Tibial artery (tissue), 4 donors: ENCODE measurements at regions not wholly inside any gene's neighbourhood (a gene's known extent, or its start where the extent isn't known, plus 50 kb on each side); places are given as distances from the start of the nearest gene placed in this dataset.

Experiments used
- DNase-seq, 2 donors: peaks; one replicate each; pipeline ENCODE4 v3.0.0-alpha.2; 2019
- H3K27ac ChIP-seq, 2 donors: fragments of 200-600 bp; sonication (generic) in 1 of 2; 1 replicate in 1 of 2; 2 replicates in 1 of 2; pipeline ENCODE4 v1.5.1; 2018 to 2019; ENCODE audit warnings: mild to moderate bottlenecking in 1 of 2
- H3K27me3 ChIP-seq, 2 donors: fragments of 200-600 bp; sonication (generic) in 1 of 2; one replicate each; pipeline versions ENCODE4 v1.5.1 to v1.6.0; 2016 to 2019
- H3K36me3 ChIP-seq, 3 donors: fragments of 200-600 bp; sonication (generic) in 2 of 3; one replicate each; pipeline ENCODE4 v1.5.1; 2016 to 2019; ENCODE audit warnings: mild to moderate bottlenecking in 2 of 3
- H3K4me1 ChIP-seq, 4 donors: fragments of 200-600 bp; sonication (generic) in 2 of 4; 1 replicate in 3 of 4; 2 replicates in 1 of 4; pipeline ENCODE4 v1.5.1; 2016 to 2019
- H3K4me3 ChIP-seq, 2 donors: fragments of 200-600 bp; sonication (generic) in 1 of 2; 1 replicate in 1 of 2; 2 replicates in 1 of 2; pipeline ENCODE4 v1.5.1; 2018 to 2019; ENCODE audit warnings: mild to moderate bottlenecking in 2 of 2
- H3K9me3 ChIP-seq, 3 donors: fragments of 200-600 bp; sonication (generic) in 1 of 3; one replicate each; pipeline ENCODE4 v1.5.1; 2016 to 2019
- intact Hi-C: fragments of 100-400 bp; cut with DNase I; formaldehyde crosslinking; loops from one replicate; pipeline ENCODE4 v1.15.0; 2023; ENCODE audit warnings: low total_unique reads
- TF ChIP-seq, protein P1 (sequence below), 2 experiments: fragments of 200-600 bp in 1 of 2; fragments of 450-650 bp in 1 of 2; IDR thresholded peaks; one replicate each; pipeline ENCODE4 v1.5.1; 2017 to 2019; ENCODE audit warnings: antibody characterized with exemption in 2 of 2, mild to moderate bottlenecking in 1 of 2, moderate library complexity in 1 of 2

DNA sequence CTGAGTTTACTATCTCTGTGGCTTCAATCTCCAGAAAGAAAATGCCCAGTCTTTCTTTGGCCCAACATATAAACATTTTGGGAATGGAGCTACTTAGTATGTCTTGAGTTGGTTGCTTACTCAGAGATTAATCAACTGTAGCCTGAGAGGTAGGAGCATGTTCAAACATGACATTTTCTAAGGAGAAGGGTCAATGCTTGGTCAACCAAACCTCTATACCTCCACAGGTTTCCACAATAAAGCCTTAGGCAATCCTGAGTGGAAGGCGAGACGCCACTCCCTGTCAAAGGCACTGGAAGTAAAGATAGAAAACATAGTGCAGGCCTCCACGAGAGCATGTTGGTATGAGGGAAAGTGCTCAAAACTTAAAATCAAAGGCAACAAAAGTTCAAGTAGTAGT lies 411.4 kb downstream of the KCTD16 start:
- no peaks in the 10 kb centered on the region for H3K4me1 ChIP-seq
- H3K4me3 ChIP-seq = no peak overlapping the region
- intact Hi-C loops = no loop called here
- TF ChIP-seq, protein P1, sequence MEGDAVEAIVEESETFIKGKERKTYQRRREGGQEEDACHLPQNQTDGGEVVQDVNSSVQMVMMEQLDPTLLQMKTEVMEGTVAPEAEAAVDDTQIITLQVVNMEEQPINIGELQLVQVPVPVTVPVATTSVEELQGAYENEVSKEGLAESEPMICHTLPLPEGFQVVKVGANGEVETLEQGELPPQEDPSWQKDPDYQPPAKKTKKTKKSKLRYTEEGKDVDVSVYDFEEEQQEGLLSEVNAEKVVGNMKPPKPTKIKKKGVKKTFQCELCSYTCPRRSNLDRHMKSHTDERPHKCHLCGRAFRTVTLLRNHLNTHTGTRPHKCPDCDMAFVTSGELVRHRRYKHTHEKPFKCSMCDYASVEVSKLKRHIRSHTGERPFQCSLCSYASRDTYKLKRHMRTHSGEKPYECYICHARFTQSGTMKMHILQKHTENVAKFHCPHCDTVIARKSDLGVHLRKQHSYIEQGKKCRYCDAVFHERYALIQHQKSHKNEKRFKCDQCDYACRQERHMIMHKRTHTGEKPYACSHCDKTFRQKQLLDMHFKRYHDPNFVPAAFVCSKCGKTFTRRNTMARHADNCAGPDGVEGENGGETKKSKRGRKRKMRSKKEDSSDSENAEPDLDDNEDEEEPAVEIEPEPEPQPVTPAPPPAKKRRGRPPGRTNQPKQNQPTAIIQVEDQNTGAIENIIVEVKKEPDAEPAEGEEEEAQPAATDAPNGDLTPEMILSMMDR (IDR thresholded peaks at IDR 0.05) = no peak
- no peak for DNase-seq
- no peak overlapping the region for H3K27ac ChIP-seq
- no peaks in the 10 kb centered on the region for H3K27me3 ChIP-seq
- no peaks in the 10 kb centered on the region for H3K9me3 ChIP-seq
- H3K36me3 ChIP-seq = no peaks in the 10 kb centered on the region

GRCh38 chr5:144581044-144581443 lies 410.4 kb downstream of the KCTD16 start:
- intact Hi-C loops = no loop called here
- Histone ChIP-seq H3K36me3 (no peaks in the 10 kb centered on the region), H3K27me3 (no peaks in the 10 kb centered on the region), H3K4me1 (no peaks in the 10 kb centered on the region), H3K4me3 (no peak overlapping the region), H3K27ac (no peak overlapping the region), H3K9me3 (no peaks in the 10 kb centered on the region)
- TF ChIP-seq, protein P1 (IDR thresholded peaks at IDR 0.05) = no peak
- DNase-seq = no peak

DNA sequence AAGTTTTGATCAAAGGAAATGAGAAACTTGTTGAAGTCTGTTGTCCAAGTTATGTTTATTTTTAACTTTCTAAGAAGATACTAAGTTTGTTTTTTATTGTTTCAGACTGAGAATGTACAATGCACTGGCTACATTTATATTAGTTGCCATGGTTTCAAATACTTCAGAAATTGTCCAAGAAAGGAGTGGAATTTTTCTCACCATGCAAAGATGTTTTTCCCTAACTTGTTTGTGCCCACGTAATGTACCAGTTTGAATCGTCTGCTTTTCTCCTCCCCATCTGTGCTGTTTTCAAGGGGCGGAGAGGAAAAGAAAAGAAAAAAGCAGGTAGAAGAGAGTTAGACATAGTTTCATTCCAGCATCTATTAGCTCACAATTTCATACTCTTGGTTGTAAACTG lies 407.0 kb downstream of the KCTD16 start:
- Histone ChIP-seq H3K36me3 (no peaks in the 10 kb centered on the region), H3K4me3 (no peak overlapping the region), H3K4me1 (no peaks in the 10 kb centered on the region), H3K9me3 (peaks cover 0 to 4% (median 0%) of the 10 kb centered on the region in 3 donors), H3K27me3 (no peaks in the 10 kb centered on the region), H3K27ac (no peak overlapping the region)
- no peak for DNase-seq
- intact Hi-C loops = no loop called here
- TF ChIP-seq, protein P1 (IDR thresholded peaks at IDR 0.05) = no peak

DNA sequence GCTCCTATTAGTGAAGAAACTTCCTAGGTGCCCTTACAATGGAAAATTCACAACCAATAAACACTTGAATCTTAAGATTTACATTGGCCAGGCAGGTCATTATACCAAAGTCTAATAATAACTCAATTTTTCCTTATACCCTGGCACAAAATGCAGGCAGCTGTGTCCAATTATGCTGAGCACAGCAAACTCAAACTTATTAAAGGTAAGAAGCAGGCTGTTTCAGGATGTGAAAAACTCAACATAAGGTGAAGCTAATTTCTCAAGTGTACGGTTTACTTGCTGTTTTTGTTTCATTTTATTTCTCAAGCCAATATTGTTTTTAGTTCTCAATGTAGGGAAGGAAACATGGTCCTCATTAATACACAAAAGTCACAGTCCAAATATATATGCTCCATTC lies 405.1 kb downstream of the KCTD16 start:
- Histone ChIP-seq H3K36me3 (no peaks in the 10 kb centered on the region), H3K27ac (no peak overlapping the region), H3K27me3 (no peaks in the 10 kb centered on the region), H3K9me3 (peaks cover 0 to 4% (median 0%) of the 10 kb centered on the region in 3 donors), H3K4me1 (no peaks in the 10 kb centered on the region), H3K4me3 (no peak overlapping the region)
- TF ChIP-seq, protein P1 (IDR thresholded peaks at IDR 0.05) = no peak
- DNase-seq = no peak
- intact Hi-C loops = no loop called here

DNA sequence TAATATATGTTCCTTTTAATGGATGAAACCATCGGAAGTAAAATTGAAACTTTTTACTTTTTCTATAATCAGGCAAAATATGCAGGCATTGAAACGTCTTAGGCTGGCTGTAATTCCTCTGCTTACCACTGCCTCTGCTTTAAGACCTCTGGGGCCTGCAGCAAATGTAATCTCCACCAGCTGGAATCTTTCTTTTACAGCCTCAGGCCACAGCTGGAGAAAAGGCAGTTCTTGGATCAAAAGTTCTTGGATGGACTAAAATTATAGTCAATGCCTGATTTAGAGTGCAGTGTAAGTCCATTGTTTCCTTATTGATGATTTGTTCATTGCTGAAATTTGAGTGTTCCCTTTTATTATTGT lies 396.7 kb downstream of the KCTD16 start:
- H3K36me3 ChIP-seq = no peaks in the 10 kb centered on the region
- no peaks in the 10 kb centered on the region for H3K27me3 ChIP-seq
- DNase-seq = no peak
- no peaks in the 10 kb centered on the region for H3K4me1 ChIP-seq
- intact Hi-C loops = no loop called here
- no peak overlapping the region for H3K27ac ChIP-seq
- TF ChIP-seq, protein P1 (IDR thresholded peaks at IDR 0.05) = no peak
- H3K9me3 ChIP-seq = peaks cover 0 to 7% (median 5%) of the 10 kb centered on the region in 3 donors
- no peak overlapping the region for H3K4me3 ChIP-seq

DNA sequence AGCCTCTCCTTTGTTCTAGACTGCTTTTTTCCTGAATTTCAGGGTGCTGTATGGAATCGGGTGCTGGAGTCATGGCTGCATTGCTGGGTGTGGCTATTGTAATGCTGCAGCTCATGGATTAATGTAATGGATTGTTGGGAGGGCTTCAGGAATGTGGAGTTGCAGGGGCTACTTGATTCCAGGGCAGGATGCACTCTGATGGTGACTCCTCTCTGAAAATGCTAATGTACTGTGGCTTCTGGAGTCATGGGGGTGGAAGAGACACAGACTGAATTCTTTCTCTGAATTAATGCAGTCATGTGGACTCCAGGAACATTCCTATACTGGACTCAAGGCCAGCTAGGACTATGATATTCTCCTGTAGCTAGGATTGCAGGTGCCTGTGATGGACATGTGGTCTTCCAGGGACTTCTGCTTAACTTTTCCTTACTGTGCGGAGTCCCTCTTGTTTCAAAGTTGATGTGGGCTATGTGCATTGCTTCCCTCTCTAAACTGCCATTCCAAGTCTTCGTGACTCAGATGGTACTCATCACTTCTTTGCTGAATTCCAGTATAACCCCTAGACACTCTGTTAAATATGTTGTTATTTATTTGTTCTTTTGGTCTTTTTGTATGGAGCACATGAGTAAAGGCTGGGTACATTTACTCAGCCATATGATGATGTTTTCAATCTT lies 396.2 kb downstream of the KCTD16 start:
- Histone ChIP-seq H3K27ac (no peak overlapping the region), H3K27me3 (no peaks in the 10 kb centered on the region), H3K9me3 (peaks cover 0 to 7% (median 5%) of the 10 kb centered on the region in 3 donors), H3K4me1 (no peaks in the 10 kb centered on the region), H3K4me3 (no peak overlapping the region), H3K36me3 (no peaks in the 10 kb centered on the region)
- intact Hi-C loops = no loop called here
- no peak for DNase-seq
- TF ChIP-seq, protein P1 (IDR thresholded peaks at IDR 0.05) = no peak
